IMR-90 (cell line): ENCODE measurements at regions not wholly inside any gene's neighbourhood (a gene's known extent, or its start where the extent isn't known, plus 50 kb on each side); places are given as distances from the start of the nearest gene placed in this dataset.

Experiments used
- ATAC-seq: fragments of 200-7000 bp; cut with Tn5 transposase; 2 replicates; pipeline ENCODE4 v1.9.1; 2020; ENCODE audit warnings: low read depth, mild to moderate bottlenecking, moderate library complexity
- BruUV-seq: library from RNA; stranded (reverse); fragments of 400-500 nt; replicated peaks from 2 replicates; lab custom pipeline; 2021; lab: Mats Ljungman, UMichigan
- CTCF ChIA-PET: fragments of 300-600 bp; formaldehyde crosslinking; extraction: SDS; loops from one replicate; lab custom pipeline; 2021; ENCODE audit warnings: antibody characterized with exemption; lab: Yijun Ruan, JAX
- POLR2A ChIA-PET: fragments of 300-600 bp; sonication (Branson Sonifier 250); formaldehyde crosslinking; loops from one replicate; lab custom pipeline; 2022; ENCODE audit warnings: antibody characterized with exemption; ENCODE audit not compliant: unreplicated experiment; lab: Charles Lee
- DNase-seq: peaks from one replicate; pipeline ENCODE4 v3.0.0; 2013
- H2AFZ ChIP-seq: replicated peaks from 2 replicates; pipeline ENCODE3; 2013; ENCODE audit warnings: low read length, mild to moderate bottlenecking; ENCODE audit not compliant: poor library complexity
- H2AK5ac ChIP-seq: 2 replicates; pipeline ENCODE4 v1.6.1; 2013; ENCODE audit warnings: low read depth, low read length, inconsistent platforms
- H2AK9ac ChIP-seq: replicated peaks from 2 replicates; pipeline ENCODE3; 2013; ENCODE audit warnings: mild to moderate bottlenecking, low read depth, low read length, moderate library complexity; ENCODE audit not compliant: poor library complexity
- H2BK120ac ChIP-seq: 2 replicates; pipeline ENCODE4 v1.6.1; 2013; ENCODE audit warnings: low read depth, low read length, inconsistent platforms
- H2BK15ac ChIP-seq: 3 replicates; pipeline ENCODE4 v1.6.1; 2013; ENCODE audit warnings: low read depth, low read length, inconsistent platforms
- H2BK20ac ChIP-seq: 2 replicates; pipeline ENCODE4 v1.6.1; 2013; ENCODE audit warnings: low read depth, mild to moderate bottlenecking, inconsistent platforms, low read length, moderate library complexity
- H2BK5ac ChIP-seq: 2 replicates; pipeline ENCODE4 v1.6.1; 2013; ENCODE audit warnings: mild to moderate bottlenecking, low read depth, low read length, inconsistent platforms; ENCODE audit not compliant: poor library complexity, severe bottlenecking
- H3K14ac ChIP-seq: replicated peaks from 2 replicates; pipeline ENCODE4 v1.6.1; 2013; ENCODE audit warnings: low read depth, low read length, inconsistent platforms
- H3K18ac ChIP-seq: 2 replicates; pipeline ENCODE4 v1.6.1; 2013; ENCODE audit warnings: low read depth, low read length, control low read depth
- H3K23ac ChIP-seq: 2 replicates; pipeline ENCODE4 v1.6.1; 2013; ENCODE audit warnings: low read depth, low read length, inconsistent platforms
- H3K27ac ChIP-seq: 2 replicates; pipeline ENCODE4 v1.5.1; 2013; ENCODE audit warnings: mild to moderate bottlenecking, control low read depth, low read length; ENCODE audit not compliant: insufficient read depth
- H3K27me3 ChIP-seq: 2 replicates; pipeline ENCODE4 v1.6.1; 2013; ENCODE audit warnings: low read length; ENCODE audit not compliant: control insufficient read depth, insufficient read depth
- H3K36me3 ChIP-seq: 2 replicates; pipeline ENCODE4 v1.6.1; 2013; ENCODE audit warnings: low read length, mixed read lengths; ENCODE audit not compliant: control insufficient read depth, insufficient read depth
- H3K4ac ChIP-seq: 2 replicates; pipeline ENCODE4 v1.6.1; 2013; ENCODE audit warnings: low read depth, low read length, inconsistent platforms
- H3K4me1 ChIP-seq: 2 replicates; pipeline ENCODE4 v1.6.1; 2013; ENCODE audit warnings: low read length, mixed read lengths; ENCODE audit not compliant: control insufficient read depth, insufficient read depth
- H3K4me2 ChIP-seq: 2 replicates; pipeline ENCODE4 v1.6.1; 2013; ENCODE audit warnings: low read depth, mild to moderate bottlenecking, control low read depth, low read length, moderate library complexity
- H3K4me3 ChIP-seq: 2 replicates; pipeline ENCODE4 v1.5.1; 2013; ENCODE audit warnings: low read depth, mild to moderate bottlenecking, control low read depth, low read length, moderate library complexity; ENCODE audit not compliant: insufficient read depth
- H3K56ac ChIP-seq: 2 replicates; pipeline ENCODE4 v1.6.1; 2013; ENCODE audit warnings: low read length, inconsistent platforms; ENCODE audit not compliant: insufficient read depth; ENCODE audit errors: extremely low read depth
- H3K79me1 ChIP-seq, 2 experiments: 2 replicates each; pipeline ENCODE4 v1.6.1; 2013; ENCODE audit warnings: low read length in 2 of 2, inconsistent platforms in 1 of 2, low read depth in 1 of 2
- H3K9ac ChIP-seq: 2 replicates; pipeline ENCODE4 v1.6.1; 2013; ENCODE audit warnings: low read depth, low read length, control low read depth
- H3K9me1 ChIP-seq: 2 replicates; pipeline ENCODE4 v1.6.1; 2013; ENCODE audit warnings: low read length, inconsistent platforms; ENCODE audit not compliant: insufficient read depth
- H3K9me3 ChIP-seq: 2 replicates; pipeline ENCODE4 v1.6.1; 2013; ENCODE audit warnings: low read length; ENCODE audit not compliant: control insufficient read depth, insufficient read depth
- H4K20me1 ChIP-seq: 2 replicates; pipeline ENCODE4 v1.6.1; 2013; ENCODE audit warnings: low read length, inconsistent platforms; ENCODE audit not compliant: insufficient read depth
- H4K5ac ChIP-seq: 2 replicates; pipeline ENCODE4 v1.6.1; 2013; ENCODE audit warnings: mild to moderate bottlenecking, low read depth, low read length, control low read depth
- H4K8ac ChIP-seq, 2 experiments: 2 replicates each; pipeline ENCODE4 v1.6.1; 2013; ENCODE audit warnings: low read depth in 2 of 2, low read length in 2 of 2, control low read depth in 1 of 2, inconsistent platforms in 1 of 2
- H4K91ac ChIP-seq: 2 replicates; pipeline ENCODE4 v1.6.1; 2013; ENCODE audit warnings: low read depth, low read length, inconsistent platforms; ENCODE audit not compliant: insufficient read depth
- ELK1 ChIP-seq: fragments of 150-350 bp; IDR thresholded peaks from 2 replicates; pipeline ENCODE4 v1.6.1; 2016; ENCODE audit warnings: low read depth, mild to moderate bottlenecking, low read length, moderate library complexity, borderline replicate concordance
- MXI1 ChIP-seq: IDR thresholded peaks from 2 replicates; pipeline ENCODE4 v1.6.1; 2012; ENCODE audit warnings: low read depth, mild to moderate bottlenecking, low read length, moderate library complexity, borderline replicate concordance
- RCOR1 ChIP-seq: IDR thresholded peaks from 2 replicates; pipeline ENCODE4 v1.6.1; 2012; ENCODE audit warnings: mild to moderate bottlenecking, low read length, improper control_type of control experiment; ENCODE audit not compliant: insufficient replicate concordance
- WGBS, 2 experiments: methylation state at CpG; one replicate each; pipeline versions ENCODE4 v1.1.5 to v1.1.7; 2013; ENCODE audit warnings: missing lambda C conversion rate in 2 of 2; ENCODE audit not compliant: insufficient read length in 1 of 2; ENCODE audit errors: extremely low coverage in 2 of 2; 5-methylcytosine and 5-hydroxymethylcytosine counted together
- dilution Hi-C: fragments of 300-500 bp; cut with HindIII; formaldehyde crosslinking; loops from one replicate; pipeline ENCODE4 v1.14.3; 2018; ENCODE audit warnings: low sequenced_read_pairs; ENCODE audit not compliant: unreplicated experiment
- in situ Hi-C: fragments of 300-500 bp; cut with MboI; formaldehyde crosslinking; loops from 3 replicates; pipeline ENCODE4 v1.14.3; 2019; ENCODE audit warnings: low sequenced_read_pairs, inconsistent platforms, mixed read lengths
- intact Hi-C: fragments of 100-400 bp; cut with micrococcal nuclease; formaldehyde crosslinking; loops from 2 replicates; pipeline ENCODE4 v1.10.0; 2022

- Histone ChIP-seq H4K20me1 (no peaks in the 10 kb centered on the region), H3K36me3 (no peaks in the 10 kb centered on the region), H3K4me1 (no peaks in the 10 kb centered on the region; the same call in 1 of the 2 replicates), H4K5ac (no peak overlapping the region), H2BK5ac (no peak overlapping the region), H3K4ac (no peak overlapping the region), H3K9me1 (no peaks in the 10 kb centered on the region), H3K27ac (no peak overlapping the region), H3K23ac (no peak overlapping the region; the same call in 1 of the 2 replicates), H2BK20ac (no peak overlapping the region), H2AK5ac (no peak overlapping the region), H4K91ac (no peak overlapping the region), H3K18ac (no peak overlapping the region), H2BK120ac (no peak overlapping the region), H2AK9ac (no peak overlapping the region), H2BK15ac (no peak overlapping the region), H3K4me3 (no peak overlapping the region), H2AFZ (no peak overlapping the region), H3K14ac (no peak overlapping the region), H3K79me1 (no peaks in the 10 kb centered on the region), H3K27me3 (no peaks in the 10 kb centered on the region), H3K9ac (no peak overlapping the region), H4K8ac (no peak overlapping the region), H3K56ac (no peak overlapping the region), H3K9me3 (no peaks in the 10 kb centered on the region), H3K4me2 (no peak overlapping the region)
- 91% methylated on average over 3 of the region's 9 CpGs; no CpG with 5 or more reads in 1 of the 2 experiments for WGBS, 2 experiments
- DNase-seq (no peak), ATAC-seq (no peak)
- dilution Hi-C loops (no loop called here), in situ Hi-C loops (loop anchor here (5.0 to 10.0 kb wide), 2 partner anchors 212 to 439 kb away; partner anchors contain the start of gene COX20), intact Hi-C loops (no loop called here)
- CTCF ChIA-PET: interaction anchor here (0.8 kb wide), 1 partner anchor 244 kb away, joined by 3 read pairs; no protein-coding TSS in a partner anchor
- POLR2A ChIA-PET: no interaction called here
- no peak for TF ChIP-seq ELK1
- TF ChIP-seq MXI1: no peak
- TF ChIP-seq RCOR1: no peak
- BruUV-seq: no TSS peak
These were observed 108.5 kb upstream of the KIF26B start for GRCh38 chr1:245046315-245046714.
